Ishikawa (cell line): ENCODE measurements at regions not wholly inside any gene's neighbourhood (a gene's known extent, or its start where the extent isn't known, plus 50 kb on each side); places are given as distances from the start of the nearest gene placed in this dataset.

Source experiments
- CEBPB ChIP-seq: IDR thresholded peaks from 2 replicates; pipeline ENCODE4 v1.6.1; 2012
- CREB1 ChIP-seq: IDR thresholded peaks from 2 replicates; pipeline ENCODE4 v1.6.1; 2012; ENCODE audit warnings: low read depth
- EGR1 ChIP-seq: IDR thresholded peaks from 2 replicates; pipeline ENCODE4 v1.6.1; 2012
- EP300 ChIP-seq: IDR thresholded peaks from 2 replicates; pipeline ENCODE4 v1.6.1; 2012; ENCODE audit warnings: borderline replicate concordance
- FOXM1 ChIP-seq: IDR thresholded peaks from 2 replicates; pipeline ENCODE4 v1.6.1; 2012; ENCODE audit warnings: low read depth, borderline replicate concordance
- RAD21 ChIP-seq: IDR thresholded peaks from 2 replicates; pipeline ENCODE4 v1.6.1; 2012; ENCODE audit warnings: low read depth
- TAF1 ChIP-seq: IDR thresholded peaks from 2 replicates; pipeline ENCODE4 v1.6.1; 2012; ENCODE audit warnings: low read depth, mild to moderate bottlenecking
- TCF12 ChIP-seq: IDR thresholded peaks from 2 replicates; pipeline ENCODE4 v1.6.1; 2012; ENCODE audit warnings: low read depth
- YY1 ChIP-seq: IDR thresholded peaks from 2 replicates; pipeline ENCODE4 v1.6.1; 2012; ENCODE audit warnings: low read depth
- TF ChIP-seq, protein P1 (sequence below): IDR thresholded peaks from 2 replicates; pipeline ENCODE4 v1.6.1; 2012
- TF ChIP-seq, protein P2 (sequence below): IDR thresholded peaks from 2 replicates; pipeline ENCODE4 v1.6.1; 2012
- TF ChIP-seq, protein P3 (sequence below): IDR thresholded peaks from 2 replicates; pipeline ENCODE4 v1.6.1; 2012; ENCODE audit warnings: low read depth, mild to moderate bottlenecking

DNA sequence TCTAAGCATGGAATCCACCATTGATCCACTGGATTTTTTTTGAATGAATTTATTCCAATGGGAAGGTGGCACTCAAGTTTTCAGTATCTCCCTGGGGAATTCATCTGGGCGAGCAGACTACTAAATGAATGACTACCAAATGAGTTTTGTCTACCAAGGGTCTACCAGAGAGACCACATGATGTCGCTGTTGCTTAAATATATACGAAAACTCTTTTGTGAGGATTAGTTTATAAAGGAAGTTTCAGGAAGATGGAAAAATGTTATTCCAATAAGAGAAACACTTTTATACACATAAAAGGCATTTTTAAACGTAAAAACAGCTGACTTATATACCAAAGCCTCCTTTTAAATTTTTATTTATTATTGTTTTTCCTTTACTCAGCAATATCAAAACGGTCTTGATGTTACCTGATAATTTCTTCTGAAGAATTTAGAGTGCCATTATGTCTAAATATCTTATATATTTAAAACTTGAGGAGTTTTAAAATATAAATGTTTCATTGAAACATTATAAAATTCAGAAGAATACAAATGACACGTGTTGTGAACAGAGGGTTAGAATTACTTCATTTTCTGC is 139.7 kb downstream of the HRH4 start:
- TF ChIP-seq EP300 (no peak), TCF12 (no peak), RAD21 (peak; percentile 75), CREB1 (no peak), EGR1 (no peak), TAF1 (no peak), YY1 (no peak), FOXM1 (no peak), CEBPB (no peak)
- TF ChIP-seq, protein P1, sequence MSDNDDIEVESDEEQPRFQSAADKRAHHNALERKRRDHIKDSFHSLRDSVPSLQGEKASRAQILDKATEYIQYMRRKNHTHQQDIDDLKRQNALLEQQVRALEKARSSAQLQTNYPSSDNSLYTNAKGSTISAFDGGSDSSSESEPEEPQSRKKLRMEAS: no peak
- TF ChIP-seq, protein P2, sequence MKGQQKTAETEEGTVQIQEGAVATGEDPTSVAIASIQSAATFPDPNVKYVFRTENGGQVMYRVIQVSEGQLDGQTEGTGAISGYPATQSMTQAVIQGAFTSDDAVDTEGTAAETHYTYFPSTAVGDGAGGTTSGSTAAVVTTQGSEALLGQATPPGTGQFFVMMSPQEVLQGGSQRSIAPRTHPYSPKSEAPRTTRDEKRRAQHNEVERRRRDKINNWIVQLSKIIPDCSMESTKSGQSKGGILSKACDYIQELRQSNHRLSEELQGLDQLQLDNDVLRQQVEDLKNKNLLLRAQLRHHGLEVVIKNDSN: no peak
- TF ChIP-seq, protein P3, sequence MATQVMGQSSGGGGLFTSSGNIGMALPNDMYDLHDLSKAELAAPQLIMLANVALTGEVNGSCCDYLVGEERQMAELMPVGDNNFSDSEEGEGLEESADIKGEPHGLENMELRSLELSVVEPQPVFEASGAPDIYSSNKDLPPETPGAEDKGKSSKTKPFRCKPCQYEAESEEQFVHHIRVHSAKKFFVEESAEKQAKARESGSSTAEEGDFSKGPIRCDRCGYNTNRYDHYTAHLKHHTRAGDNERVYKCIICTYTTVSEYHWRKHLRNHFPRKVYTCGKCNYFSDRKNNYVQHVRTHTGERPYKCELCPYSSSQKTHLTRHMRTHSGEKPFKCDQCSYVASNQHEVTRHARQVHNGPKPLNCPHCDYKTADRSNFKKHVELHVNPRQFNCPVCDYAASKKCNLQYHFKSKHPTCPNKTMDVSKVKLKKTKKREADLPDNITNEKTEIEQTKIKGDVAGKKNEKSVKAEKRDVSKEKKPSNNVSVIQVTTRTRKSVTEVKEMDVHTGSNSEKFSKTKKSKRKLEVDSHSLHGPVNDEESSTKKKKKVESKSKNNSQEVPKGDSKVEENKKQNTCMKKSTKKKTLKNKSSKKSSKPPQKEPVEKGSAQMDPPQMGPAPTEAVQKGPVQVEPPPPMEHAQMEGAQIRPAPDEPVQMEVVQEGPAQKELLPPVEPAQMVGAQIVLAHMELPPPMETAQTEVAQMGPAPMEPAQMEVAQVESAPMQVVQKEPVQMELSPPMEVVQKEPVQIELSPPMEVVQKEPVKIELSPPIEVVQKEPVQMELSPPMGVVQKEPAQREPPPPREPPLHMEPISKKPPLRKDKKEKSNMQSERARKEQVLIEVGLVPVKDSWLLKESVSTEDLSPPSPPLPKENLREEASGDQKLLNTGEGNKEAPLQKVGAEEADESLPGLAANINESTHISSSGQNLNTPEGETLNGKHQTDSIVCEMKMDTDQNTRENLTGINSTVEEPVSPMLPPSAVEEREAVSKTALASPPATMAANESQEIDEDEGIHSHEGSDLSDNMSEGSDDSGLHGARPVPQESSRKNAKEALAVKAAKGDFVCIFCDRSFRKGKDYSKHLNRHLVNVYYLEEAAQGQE: no peak
